Thoracic aorta (tissue), 2 donors: ENCODE measurements at regions not wholly inside any gene's neighbourhood (a gene's known extent, or its start where the extent isn't known, plus 50 kb on each side); places are given as distances from the start of the nearest gene placed in this dataset.

ENCODE experiments used
- ATAC-seq: fragments of 150-250 bp; one replicate; pipeline ENCODE4 v1.8.0; 2017; ENCODE audit warnings: low read depth; ENCODE audit not compliant: insufficient number of reproducible peaks, low FRiP score
- DNase-seq: peaks from one replicate; pipeline ENCODE4 v3.0.0-alpha.2; 2020; ENCODE audit warnings: low spot score
- H3K27ac ChIP-seq, 2 donors: fragments of 200-600 bp; sonication (generic); 1 replicate in 1 of 2; 2 replicates in 1 of 2; pipeline ENCODE4 v1.5.1; 2016; ENCODE audit warnings: mild to moderate bottlenecking in 2 of 2, moderate library complexity in 2 of 2
- H3K27me3 ChIP-seq: fragments of 200-600 bp; sonication (generic); replicated peaks from 2 replicates; pipeline ENCODE4 v1.6.0; 2016; ENCODE audit warnings: mild to moderate bottlenecking; ENCODE audit not compliant: insufficient read depth
- H3K36me3 ChIP-seq: fragments of 200-600 bp; sonication (generic); one replicate; pipeline ENCODE4 v1.5.1; 2016
- H3K4me1 ChIP-seq, 2 donors: fragments of 200-600 bp; sonication (generic); 1 replicate in 1 of 2; 2 replicates in 1 of 2; pipeline versions ENCODE4 v1.5.1 to v1.6.0; 2016; ENCODE audit warnings: low read depth in 2 of 2, mild to moderate bottlenecking in 1 of 2; ENCODE audit not compliant: control insufficient read depth in 1 of 2
- H3K4me3 ChIP-seq: fragments of 200-600 bp; sonication (generic); 2 replicates; pipeline ENCODE4 v1.5.1; 2016; ENCODE audit warnings: mild to moderate bottlenecking
- H3K9me3 ChIP-seq: fragments of 200-600 bp; sonication (generic); 2 replicates; pipeline ENCODE4 v1.5.1; 2016
- CTCF ChIP-seq: fragments of 200-600 bp; sonication (generic); IDR thresholded peaks from one replicate; pipeline ENCODE4 v1.5.1; 2019; ENCODE audit warnings: antibody characterized with exemption

DNA sequence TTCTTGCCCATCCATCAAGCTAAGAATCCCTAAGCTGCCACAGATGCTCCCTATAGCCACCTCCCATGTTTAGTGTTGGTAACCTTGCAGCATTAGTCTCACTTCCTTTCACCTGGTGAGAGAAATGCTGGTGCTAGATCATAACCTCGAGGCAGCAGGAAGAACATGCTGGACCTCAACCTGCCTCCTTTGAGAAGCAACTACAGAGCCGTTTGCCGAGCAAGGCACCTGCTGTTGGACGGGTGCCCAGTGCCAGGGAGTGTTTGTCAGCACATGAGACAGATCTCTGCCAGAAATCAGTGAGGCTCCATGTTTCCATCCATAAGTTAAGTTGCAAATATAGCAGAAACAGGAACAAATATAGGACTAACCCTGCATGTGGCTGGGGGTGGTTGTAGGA, 955.7 kb downstream of the TUSC7 start:
- DNase-seq = no peak
- H3K4me3 ChIP-seq = no peak overlapping the region
- TF ChIP-seq CTCF = no peak
- no peaks in the 10 kb centered on the region for H3K9me3 ChIP-seq
- H3K27ac ChIP-seq = no peak overlapping the region
- no peaks in the 10 kb centered on the region for H3K27me3 ChIP-seq
- no peaks in the 10 kb centered on the region for H3K36me3 ChIP-seq
- no peak for ATAC-seq
- H3K4me1 ChIP-seq = no peaks in the 10 kb centered on the region

DNA sequence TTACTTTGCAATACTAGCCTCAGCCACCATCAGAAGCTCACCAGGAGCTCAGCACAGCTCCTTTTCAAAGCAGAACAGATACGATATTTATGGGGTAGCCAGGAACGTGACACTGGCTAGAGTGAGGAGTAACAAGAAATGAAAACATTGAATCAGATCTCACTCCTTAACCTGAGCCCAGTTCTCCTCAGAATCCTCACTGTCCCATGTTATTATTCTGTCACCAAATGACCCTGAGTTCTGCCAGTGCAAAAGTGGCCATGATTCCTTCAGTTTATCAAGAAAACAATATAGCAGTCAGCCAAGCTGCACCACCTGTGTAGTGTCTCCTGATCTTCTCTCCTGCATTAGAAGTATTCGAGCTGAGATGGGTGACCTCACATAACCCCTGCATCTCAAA, 956.7 kb downstream of the TUSC7 start:
- DNase-seq (no peak), ATAC-seq (no peak)
- TF ChIP-seq CTCF = no peak
- H3K27ac ChIP-seq = no peak overlapping the region
- H3K9me3 ChIP-seq = no peaks in the 10 kb centered on the region
- no peaks in the 10 kb centered on the region for H3K27me3 ChIP-seq
- no peaks in the 10 kb centered on the region for H3K36me3 ChIP-seq
- H3K4me1 ChIP-seq = no peaks in the 10 kb centered on the region
- H3K4me3 ChIP-seq = no peak overlapping the region

- H3K27me3 ChIP-seq = no peaks in the 10 kb centered on the region
- no peak for DNase-seq
- H3K4me3 ChIP-seq = no peak overlapping the region
- no peak for ATAC-seq
- no peaks in the 10 kb centered on the region for H3K4me1 ChIP-seq
- no peaks in the 10 kb centered on the region for H3K9me3 ChIP-seq
- no peaks in the 10 kb centered on the region for H3K36me3 ChIP-seq
- H3K27ac ChIP-seq = no peak overlapping the region
- no peak for TF ChIP-seq CTCF
Measured at GRCh38 chr3:117666812-117667211, 957.2 kb downstream of the TUSC7 start.

DNA sequence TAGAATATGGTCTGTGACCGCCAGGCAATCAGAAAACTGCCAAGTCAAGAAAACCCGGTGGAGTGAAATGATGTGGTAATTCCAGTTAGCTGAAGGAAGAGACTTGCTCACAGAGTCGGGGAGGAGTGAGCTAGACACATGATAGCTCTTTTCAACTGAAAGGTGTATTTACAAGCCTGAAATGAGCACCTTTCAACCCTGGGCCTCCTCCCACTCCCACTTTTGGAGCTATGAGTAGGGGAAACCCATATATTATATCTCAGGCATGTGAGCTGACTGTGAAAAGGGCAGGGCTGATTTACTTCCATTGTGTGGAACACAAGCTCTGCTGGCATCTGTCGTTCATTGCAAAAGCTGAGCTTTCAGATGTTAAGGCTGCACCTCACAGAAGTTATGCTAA, 960.2 kb downstream of the TUSC7 start:
- DNase-seq (no peak), ATAC-seq (no peak)
- Histone ChIP-seq H3K27me3 (no peaks in the 10 kb centered on the region), H3K4me3 (no peak overlapping the region), H3K36me3 (no peaks in the 10 kb centered on the region), H3K4me1 (no peaks in the 10 kb centered on the region), H3K9me3 (no peaks in the 10 kb centered on the region), H3K27ac (no peak overlapping the region)
- no peak for TF ChIP-seq CTCF

GRCh38 chr3:117671722-117672318, 962.2 kb downstream of the TUSC7 start:
- H3K9me3 ChIP-seq = no peaks in the 10 kb centered on the region
- H3K4me3 ChIP-seq = no peak overlapping the region
- no peak overlapping the region for H3K27ac ChIP-seq
- TF ChIP-seq CTCF = no peak
- no peaks in the 10 kb centered on the region for H3K4me1 ChIP-seq
- H3K27me3 ChIP-seq = no peaks in the 10 kb centered on the region
- H3K36me3 ChIP-seq = no peaks in the 10 kb centered on the region
- ATAC-seq (no peak), DNase-seq (no peak)
